WTC11 (cell line): ENCODE measurements at regions not wholly inside any gene's neighbourhood (a gene's known extent, or its start where the extent isn't known, plus 50 kb on each side); places are given as distances from the start of the nearest gene placed in this dataset.

Source experiments
- ATAC-seq: fragments of 200-7000 bp; cut with Tn5 transposase; 2 replicates; pipeline ENCODE4 v1.10.0; 2021; ENCODE audit warnings: mild to moderate bottlenecking, moderate library complexity
- CTCF ChIA-PET: fragments of 300-600 bp; sonication (Branson Sonifier 250); formaldehyde crosslinking; loops from one replicate; lab custom pipeline; 2021; ENCODE audit warnings: antibody characterized with exemption; lab: Charles Lee
- POLR2A ChIA-PET: fragments of 350-600 bp; sonication (Branson Sonifier 250); formaldehyde crosslinking; loops from one replicate; lab custom pipeline; 2021; ENCODE audit warnings: antibody characterized with exemption; lab: Charles Lee
- DNase-seq: peaks from one replicate; pipeline ENCODE4 v3.0.0; 2021; ENCODE audit warnings: low spot score
- H3K27ac Mint-ChIP-seq: 2 replicates; pipeline ENCODE4 v1.8.0; 2021; ENCODE audit warnings: mixed read lengths
- H3K27me3 Mint-ChIP-seq: 2 replicates; pipeline ENCODE4 v1.8.0; 2021; ENCODE audit warnings: low read depth, mild to moderate bottlenecking, moderate library complexity, mixed read lengths
- H3K36me3 Mint-ChIP-seq: 2 replicates; pipeline ENCODE4 v1.8.0; 2021; ENCODE audit warnings: mixed read lengths
- H3K4me1 Mint-ChIP-seq: 2 replicates; pipeline ENCODE4 v1.8.0; 2022; ENCODE audit warnings: mixed read lengths
- H3K4me3 Mint-ChIP-seq: 2 replicates; pipeline ENCODE4 v1.8.0; 2021; ENCODE audit warnings: mild to moderate bottlenecking, moderate library complexity, mixed read lengths
- H3K9me3 Mint-ChIP-seq: 2 replicates; pipeline ENCODE4 v1.8.0; 2021; ENCODE audit warnings: mixed read lengths
- CREB1 ChIP-seq: sonication (generic); formaldehyde crosslinking; IDR thresholded peaks from 2 replicates; pipeline ENCODE4 v1.8.0; 2023; ENCODE audit warnings: mild to moderate bottlenecking, missing genetic modification reagents
- ELF4 ChIP-seq: sonication (generic); formaldehyde crosslinking; IDR thresholded peaks from 2 replicates; pipeline ENCODE4 v1.8.1; 2022; ENCODE audit warnings: low read depth, mild to moderate bottlenecking, moderate library complexity, missing genetic modification reagents
- ESRRA ChIP-seq: sonication (generic); formaldehyde crosslinking; IDR thresholded peaks from 2 replicates; pipeline ENCODE4 v1.8.1; 2022; ENCODE audit warnings: mild to moderate bottlenecking, missing genetic modification reagents, borderline replicate concordance
- ETV6 ChIP-seq: sonication (generic); formaldehyde crosslinking; IDR thresholded peaks from 2 replicates; pipeline ENCODE4 v1.8.1; 2022; ENCODE audit warnings: mild to moderate bottlenecking, missing genetic modification reagents
- GTF2I ChIP-seq: fragments of 250-450 bp; sonication (Bioruptor Pico); conservative IDR thresholded peaks from 2 replicates; pipeline ENCODE4 v1.4.0; 2021; ENCODE audit warnings: mild to moderate bottlenecking
- JUN ChIP-seq: sonication (generic); formaldehyde crosslinking; IDR thresholded peaks from 2 replicates; pipeline ENCODE4 v1.8.0; 2023; ENCODE audit warnings: mild to moderate bottlenecking, missing genetic modification reagents
- NFE2L1 ChIP-seq: sonication (generic); formaldehyde crosslinking; IDR thresholded peaks from 2 replicates; pipeline ENCODE4 v1.8.1; 2023; ENCODE audit warnings: missing genetic modification reagents
- NR1H2 ChIP-seq: sonication (generic); formaldehyde crosslinking; IDR thresholded peaks from 2 replicates; pipeline ENCODE4 v1.9.0; 2021; ENCODE audit warnings: mild to moderate bottlenecking, moderate library complexity, missing genetic modification reagents
- PRRX2 ChIP-seq: fragments of 250-450 bp; sonication (Bioruptor Pico); IDR thresholded peaks from 2 replicates; pipeline ENCODE4 v1.8.0; 2021; ENCODE audit warnings: mild to moderate bottlenecking
- TEAD1 ChIP-seq: sonication (generic); formaldehyde crosslinking; IDR thresholded peaks from 2 replicates; pipeline ENCODE4 v1.8.0; 2022; ENCODE audit warnings: mild to moderate bottlenecking, missing genetic modification reagents
- TEAD4 ChIP-seq: sonication (generic); formaldehyde crosslinking; IDR thresholded peaks from 2 replicates; pipeline ENCODE4 v1.8.0; 2022; ENCODE audit warnings: mild to moderate bottlenecking, missing genetic modification reagents
- ZNF138 ChIP-seq: sonication (generic); formaldehyde crosslinking; conservative IDR thresholded peaks from 2 replicates; pipeline ENCODE4 v1.8.1; 2022; ENCODE audit warnings: mild to moderate bottlenecking, moderate library complexity, missing genetic modification reagents
- ZNF317 ChIP-seq: sonication (generic); formaldehyde crosslinking; IDR thresholded peaks from 2 replicates; pipeline ENCODE4 v1.8.1; 2023; ENCODE audit warnings: low read depth, mild to moderate bottlenecking, moderate library complexity, missing genetic modification reagents, borderline replicate concordance
- ZNF671 ChIP-seq: fragments of 250-450 bp; sonication (Bioruptor Pico); IDR thresholded peaks from 2 replicates; pipeline ENCODE4 v1.8.0; 2021; ENCODE audit warnings: mild to moderate bottlenecking
- TF ChIP-seq, protein P1 (sequence below): fragments of 200-600 bp; IDR thresholded peaks from 2 replicates; pipeline ENCODE4 v1.8.0; 2022; ENCODE audit warnings: antibody characterized with exemption
- TF ChIP-seq, protein P2 (sequence below): sonication (generic); formaldehyde crosslinking; IDR thresholded peaks from 2 replicates; pipeline ENCODE4 v1.8.1; 2023; ENCODE audit warnings: mild to moderate bottlenecking, missing genetic modification reagents
- TF ChIP-seq, protein P3 (sequence below): fragments of 250-450 bp; sonication (Bioruptor Pico); conservative IDR thresholded peaks from 2 replicates; pipeline ENCODE4 v1.9.0; 2021; ENCODE audit warnings: mild to moderate bottlenecking
- TF ChIP-seq, protein P4 (sequence below): fragments of 250-450 bp; sonication (Bioruptor Pico); IDR thresholded peaks from 2 replicates; pipeline ENCODE4 v1.8.0; 2021; ENCODE audit warnings: mild to moderate bottlenecking
- TF ChIP-seq, protein P5 (sequence below): sonication (generic); formaldehyde crosslinking; IDR thresholded peaks from 2 replicates; pipeline ENCODE4 v1.8.1; 2023; ENCODE audit warnings: mild to moderate bottlenecking, missing genetic modification reagents, moderate library complexity
- TF ChIP-seq, protein P6 (sequence below): sonication (generic); formaldehyde crosslinking; IDR thresholded peaks from 2 replicates; pipeline ENCODE4 v1.8.0; 2023; ENCODE audit warnings: missing genetic modification reagents, mild to moderate bottlenecking, borderline replicate concordance

DNA sequence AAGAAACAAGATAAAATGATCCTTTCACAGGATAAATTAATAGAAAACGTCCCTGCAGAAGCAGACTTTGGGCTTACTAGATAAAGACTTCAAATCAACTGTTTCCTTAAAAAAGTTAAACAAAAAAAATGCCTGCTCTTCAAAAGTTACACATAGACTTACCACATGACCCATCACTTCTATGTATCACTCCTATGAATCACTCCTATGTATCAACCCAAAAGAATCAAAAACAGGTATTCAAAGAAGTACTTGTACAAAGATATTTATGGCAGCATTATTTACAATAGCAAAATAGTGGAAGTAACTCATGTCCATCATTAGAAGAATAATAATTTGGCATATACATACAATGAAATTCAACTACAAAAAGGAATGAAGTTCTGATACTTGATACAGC, 56.3 kb upstream of the PRDM9 start:
- H3K27ac Mint-ChIP-seq = no peak overlapping the region
- peaks cover 7% of the 10 kb centered on the region for H3K36me3 Mint-ChIP-seq
- H3K9me3 Mint-ChIP-seq = peaks cover 25% of the 10 kb centered on the region
- ATAC-seq = no peak
- POLR2A ChIA-PET = no interaction called here
- H3K4me1 Mint-ChIP-seq = 0 out of 2 replicates have a peak, but pooled peaks cover 3% of the 10 kb centered on the region
- DNase-seq = no peak
- H3K27me3 Mint-ChIP-seq = no peaks in the 10 kb centered on the region
- TF ChIP-seq TEAD4 (CRISPR knock-in tag) (no peak), ZNF138 (CRISPR knock-in tag) (no peak), ETV6 (CRISPR knock-in tag) (no peak), TEAD1 (CRISPR knock-in tag) (no peak), JUN (CRISPR knock-in tag) (no peak), NFE2L1 (CRISPR knock-in tag) (no peak)
- TF ChIP-seq, protein P1, sequence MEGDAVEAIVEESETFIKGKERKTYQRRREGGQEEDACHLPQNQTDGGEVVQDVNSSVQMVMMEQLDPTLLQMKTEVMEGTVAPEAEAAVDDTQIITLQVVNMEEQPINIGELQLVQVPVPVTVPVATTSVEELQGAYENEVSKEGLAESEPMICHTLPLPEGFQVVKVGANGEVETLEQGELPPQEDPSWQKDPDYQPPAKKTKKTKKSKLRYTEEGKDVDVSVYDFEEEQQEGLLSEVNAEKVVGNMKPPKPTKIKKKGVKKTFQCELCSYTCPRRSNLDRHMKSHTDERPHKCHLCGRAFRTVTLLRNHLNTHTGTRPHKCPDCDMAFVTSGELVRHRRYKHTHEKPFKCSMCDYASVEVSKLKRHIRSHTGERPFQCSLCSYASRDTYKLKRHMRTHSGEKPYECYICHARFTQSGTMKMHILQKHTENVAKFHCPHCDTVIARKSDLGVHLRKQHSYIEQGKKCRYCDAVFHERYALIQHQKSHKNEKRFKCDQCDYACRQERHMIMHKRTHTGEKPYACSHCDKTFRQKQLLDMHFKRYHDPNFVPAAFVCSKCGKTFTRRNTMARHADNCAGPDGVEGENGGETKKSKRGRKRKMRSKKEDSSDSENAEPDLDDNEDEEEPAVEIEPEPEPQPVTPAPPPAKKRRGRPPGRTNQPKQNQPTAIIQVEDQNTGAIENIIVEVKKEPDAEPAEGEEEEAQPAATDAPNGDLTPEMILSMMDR = no peak
- TF ChIP-seq, protein P2, sequence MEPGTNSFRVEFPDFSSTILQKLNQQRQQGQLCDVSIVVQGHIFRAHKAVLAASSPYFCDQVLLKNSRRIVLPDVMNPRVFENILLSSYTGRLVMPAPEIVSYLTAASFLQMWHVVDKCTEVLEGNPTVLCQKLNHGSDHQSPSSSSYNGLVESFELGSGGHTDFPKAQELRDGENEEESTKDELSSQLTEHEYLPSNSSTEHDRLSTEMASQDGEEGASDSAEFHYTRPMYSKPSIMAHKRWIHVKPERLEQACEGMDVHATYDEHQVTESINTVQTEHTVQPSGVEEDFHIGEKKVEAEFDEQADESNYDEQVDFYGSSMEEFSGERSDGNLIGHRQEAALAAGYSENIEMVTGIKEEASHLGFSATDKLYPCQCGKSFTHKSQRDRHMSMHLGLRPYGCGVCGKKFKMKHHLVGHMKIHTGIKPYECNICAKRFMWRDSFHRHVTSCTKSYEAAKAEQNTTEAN (CRISPR knock-in tag) = no peak
- TF ChIP-seq, protein P3, sequence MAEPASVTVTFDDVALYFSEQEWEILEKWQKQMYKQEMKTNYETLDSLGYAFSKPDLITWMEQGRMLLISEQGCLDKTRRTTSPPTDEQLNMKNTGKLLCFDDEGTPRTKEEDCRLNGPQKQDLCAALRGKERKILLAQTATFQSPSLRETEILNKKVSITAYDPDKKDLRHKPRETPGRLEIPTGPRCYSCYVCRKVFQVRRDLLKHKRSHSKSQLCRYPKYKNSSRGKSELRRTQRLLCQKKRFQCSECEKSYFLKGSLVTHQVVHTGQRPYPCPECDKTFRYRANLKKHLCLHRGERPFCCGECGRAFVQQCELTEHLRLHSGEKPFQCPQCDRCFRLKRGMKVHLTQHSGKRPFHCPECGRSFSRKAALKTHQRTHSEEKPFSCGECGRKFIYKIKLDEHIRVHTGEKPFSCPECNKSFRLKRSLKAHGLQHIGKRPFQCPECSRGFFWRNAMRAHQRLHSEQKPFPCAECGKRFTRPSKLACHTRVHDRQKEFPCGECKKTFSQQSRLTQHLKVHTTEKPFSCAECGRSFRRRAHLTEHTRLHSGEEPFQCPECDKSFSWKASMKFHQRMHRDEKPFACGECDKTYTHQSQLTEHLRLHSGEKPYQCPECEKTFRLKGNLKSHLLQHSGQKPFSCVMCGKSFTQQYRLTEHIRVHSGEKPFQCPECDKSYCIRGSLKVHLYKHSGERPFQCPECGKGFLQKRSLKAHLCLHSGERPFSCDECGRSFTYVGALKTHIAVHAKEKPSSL (CRISPR knock-in tag) = no peak
- no peak overlapping the region for H3K4me3 Mint-ChIP-seq
- CTCF ChIA-PET = no interaction called here

DNA sequence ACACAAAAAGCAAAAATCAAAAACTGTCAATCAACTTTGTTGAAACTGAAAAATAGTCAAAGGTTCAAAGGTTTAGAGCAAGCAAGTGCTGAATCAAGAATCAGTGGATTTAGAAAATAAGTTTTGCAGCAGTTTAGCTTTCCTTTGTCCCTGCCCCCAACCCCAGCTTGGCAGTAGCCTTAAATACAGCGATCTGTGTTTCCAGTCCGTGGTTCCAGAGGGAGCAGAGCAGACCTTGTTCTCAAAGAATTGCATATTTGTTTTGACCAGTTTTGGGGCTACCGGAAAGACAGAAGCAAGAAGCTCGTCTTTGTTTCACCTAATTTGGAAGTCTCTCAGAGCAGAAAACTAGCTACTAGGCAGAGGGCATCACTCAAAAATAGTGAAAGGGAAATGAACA, 57.2 kb upstream of the PRDM9 start:
- ATAC-seq = no peak
- Mint-ChIP-seq H3K27me3 (no peaks in the 10 kb centered on the region), H3K4me3 (no peak overlapping the region), H3K27ac (no peak overlapping the region), H3K36me3 (no peaks in the 10 kb centered on the region), H3K4me1 (0 out of 2 replicates have a peak, but pooled peaks cover 3% of the 10 kb centered on the region), H3K9me3 (peaks cover 16% of the 10 kb centered on the region; the same call in 1 of the 2 replicates)
- ChIA-PET CTCF (no interaction called here), POLR2A (no interaction called here)
- DNase-seq = no peak
- TF ChIP-seq, protein P4, sequence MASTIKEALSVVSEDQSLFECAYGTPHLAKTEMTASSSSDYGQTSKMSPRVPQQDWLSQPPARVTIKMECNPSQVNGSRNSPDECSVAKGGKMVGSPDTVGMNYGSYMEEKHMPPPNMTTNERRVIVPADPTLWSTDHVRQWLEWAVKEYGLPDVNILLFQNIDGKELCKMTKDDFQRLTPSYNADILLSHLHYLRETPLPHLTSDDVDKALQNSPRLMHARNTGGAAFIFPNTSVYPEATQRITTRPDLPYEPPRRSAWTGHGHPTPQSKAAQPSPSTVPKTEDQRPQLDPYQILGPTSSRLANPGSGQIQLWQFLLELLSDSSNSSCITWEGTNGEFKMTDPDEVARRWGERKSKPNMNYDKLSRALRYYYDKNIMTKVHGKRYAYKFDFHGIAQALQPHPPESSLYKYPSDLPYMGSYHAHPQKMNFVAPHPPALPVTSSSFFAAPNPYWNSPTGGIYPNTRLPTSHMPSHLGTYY = no peak
- TF ChIP-seq, protein P5, sequence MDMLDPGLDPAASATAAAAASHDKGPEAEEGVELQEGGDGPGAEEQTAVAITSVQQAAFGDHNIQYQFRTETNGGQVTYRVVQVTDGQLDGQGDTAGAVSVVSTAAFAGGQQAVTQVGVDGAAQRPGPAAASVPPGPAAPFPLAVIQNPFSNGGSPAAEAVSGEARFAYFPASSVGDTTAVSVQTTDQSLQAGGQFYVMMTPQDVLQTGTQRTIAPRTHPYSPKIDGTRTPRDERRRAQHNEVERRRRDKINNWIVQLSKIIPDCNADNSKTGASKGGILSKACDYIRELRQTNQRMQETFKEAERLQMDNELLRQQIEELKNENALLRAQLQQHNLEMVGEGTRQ (CRISPR knock-in tag) = no peak
- TF ChIP-seq ZNF671 (CRISPR knock-in tag) (no peak), PRRX2 (CRISPR knock-in tag) (no peak), ELF4 (CRISPR knock-in tag) (no peak), ESRRA (CRISPR knock-in tag) (no peak), ZNF317 (no peak), NR1H2 (no peak), JUN (CRISPR knock-in tag) (no peak), GTF2I (CRISPR knock-in tag) (no peak), CREB1 (no peak)
- TF ChIP-seq, protein P6, sequence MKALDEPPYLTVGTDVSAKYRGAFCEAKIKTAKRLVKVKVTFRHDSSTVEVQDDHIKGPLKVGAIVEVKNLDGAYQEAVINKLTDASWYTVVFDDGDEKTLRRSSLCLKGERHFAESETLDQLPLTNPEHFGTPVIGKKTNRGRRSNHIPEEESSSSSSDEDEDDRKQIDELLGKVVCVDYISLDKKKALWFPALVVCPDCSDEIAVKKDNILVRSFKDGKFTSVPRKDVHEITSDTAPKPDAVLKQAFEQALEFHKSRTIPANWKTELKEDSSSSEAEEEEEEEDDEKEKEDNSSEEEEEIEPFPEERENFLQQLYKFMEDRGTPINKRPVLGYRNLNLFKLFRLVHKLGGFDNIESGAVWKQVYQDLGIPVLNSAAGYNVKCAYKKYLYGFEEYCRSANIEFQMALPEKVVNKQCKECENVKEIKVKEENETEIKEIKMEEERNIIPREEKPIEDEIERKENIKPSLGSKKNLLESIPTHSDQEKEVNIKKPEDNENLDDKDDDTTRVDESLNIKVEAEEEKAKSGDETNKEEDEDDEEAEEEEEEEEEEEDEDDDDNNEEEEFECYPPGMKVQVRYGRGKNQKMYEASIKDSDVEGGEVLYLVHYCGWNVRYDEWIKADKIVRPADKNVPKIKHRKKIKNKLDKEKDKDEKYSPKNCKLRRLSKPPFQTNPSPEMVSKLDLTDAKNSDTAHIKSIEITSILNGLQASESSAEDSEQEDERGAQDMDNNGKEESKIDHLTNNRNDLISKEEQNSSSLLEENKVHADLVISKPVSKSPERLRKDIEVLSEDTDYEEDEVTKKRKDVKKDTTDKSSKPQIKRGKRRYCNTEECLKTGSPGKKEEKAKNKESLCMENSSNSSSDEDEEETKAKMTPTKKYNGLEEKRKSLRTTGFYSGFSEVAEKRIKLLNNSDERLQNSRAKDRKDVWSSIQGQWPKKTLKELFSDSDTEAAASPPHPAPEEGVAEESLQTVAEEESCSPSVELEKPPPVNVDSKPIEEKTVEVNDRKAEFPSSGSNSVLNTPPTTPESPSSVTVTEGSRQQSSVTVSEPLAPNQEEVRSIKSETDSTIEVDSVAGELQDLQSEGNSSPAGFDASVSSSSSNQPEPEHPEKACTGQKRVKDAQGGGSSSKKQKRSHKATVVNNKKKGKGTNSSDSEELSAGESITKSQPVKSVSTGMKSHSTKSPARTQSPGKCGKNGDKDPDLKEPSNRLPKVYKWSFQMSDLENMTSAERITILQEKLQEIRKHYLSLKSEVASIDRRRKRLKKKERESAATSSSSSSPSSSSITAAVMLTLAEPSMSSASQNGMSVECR (CRISPR knock-in tag) = no peak
